Coronary artery (tissue), 2 donors: ENCODE measurements at regions not wholly inside any gene's neighbourhood (a gene's known extent, or its start where the extent isn't known, plus 50 kb on each side); places are given as distances from the start of the nearest gene placed in this dataset.

Source experiments
- DNase-seq: peaks from one replicate; pipeline ENCODE4 v3.0.0-alpha.2; 2017; ENCODE audit warnings: low spot score
- H3K27ac ChIP-seq, 2 donors: fragments of 200-600 bp; sonication (generic); one replicate each; pipeline ENCODE4 v1.5.1; 2016 to 2019
- H3K4me3 ChIP-seq: fragments of 200-600 bp; sonication (generic); 2 replicates; pipeline ENCODE4 v1.5.1; 2016; ENCODE audit warnings: mild to moderate bottlenecking, moderate library complexity
- CTCF ChIP-seq: fragments of 200-600 bp; sonication (generic); IDR thresholded peaks from one replicate; pipeline ENCODE4 v1.5.1; 2019; ENCODE audit warnings: antibody characterized with exemption

GRCh38 chr11:121895919-121896318, 220.1 kb downstream of the BLID start:
- no peak overlapping the region for H3K27ac ChIP-seq
- DNase-seq = no peak
- TF ChIP-seq CTCF = no peak
- no peak overlapping the region for H3K4me3 ChIP-seq

DNA sequence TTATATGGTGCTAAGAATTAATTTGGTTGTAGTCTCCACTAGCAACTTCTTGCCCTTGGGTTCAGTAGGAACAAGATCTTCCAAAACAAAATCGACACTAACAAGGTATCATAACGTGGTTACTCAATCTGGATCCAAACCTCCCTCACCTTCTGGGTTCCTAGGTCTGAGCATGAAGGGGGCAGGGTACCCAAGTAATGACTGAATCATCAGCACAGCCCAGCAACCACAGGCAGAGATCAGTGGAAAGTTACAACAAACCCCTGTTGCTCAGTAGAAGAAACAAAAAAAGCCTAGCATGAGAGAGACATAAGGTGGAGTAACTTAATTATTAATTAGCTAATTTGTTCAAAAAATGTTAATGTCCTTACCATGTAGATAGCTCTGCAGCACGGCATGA, 221.4 kb downstream of the BLID start:
- no peak for DNase-seq
- Histone ChIP-seq H3K27ac (no peak overlapping the region), H3K4me3 (no peak overlapping the region)
- TF ChIP-seq CTCF = no peak

GRCh38 chr11:121892863-121893262, 223.2 kb downstream of the BLID start:
- Histone ChIP-seq H3K27ac (no peak overlapping the region), H3K4me3 (no peak overlapping the region)
- no peak for DNase-seq
- TF ChIP-seq CTCF = no peak

- peak overlapping the region in 1 of 2 donors; percentile 57 for H3K27ac ChIP-seq
- no peak for TF ChIP-seq CTCF
- no peak overlapping the region for H3K4me3 ChIP-seq
- DNase-seq = no peak
These were observed 223.8 kb downstream of the BLID start for GRCh38 chr11:121892131-121892681.

- peak overlapping the region in 1 of 2 donors; percentile 46 for H3K27ac ChIP-seq
- TF ChIP-seq CTCF = no peak
- H3K4me3 ChIP-seq = peak overlapping the region; percentile 2
- no peak for DNase-seq
These were observed 225.0 kb downstream of the BLID start for GRCh38 chr11:121890946-121891515.

- no peak for TF ChIP-seq CTCF
- Histone ChIP-seq H3K27ac (peak overlapping the region in 1 of 2 donors; percentile 46), H3K4me3 (peak overlapping the region; percentile 2)
- no peak for DNase-seq
These were observed 225.6 kb downstream of the BLID start for GRCh38 chr11:121890377-121890776.

GRCh38 chr11:121889931-121890330, 226.1 kb downstream of the BLID start:
- Histone ChIP-seq H3K4me3 (no peak overlapping the region), H3K27ac (peak overlapping the region in 1 of 2 donors; percentile 46)
- no peak for TF ChIP-seq CTCF
- no peak for DNase-seq
